Activated naive CD4-positive, alpha-beta T cell treated with anti-CD3 and anti-CD28 coated beads, Interleukin-2, amount 50 U/mL, for 72 hours (primary cell): ENCODE measurements at regions not wholly inside any gene's neighbourhood (a gene's known extent, or its start where the extent isn't known, plus 50 kb on each side); places are given as distances from the start of the nearest gene placed in this dataset.
A peak's percentile ranks its signal among the peaks of the same experiment; 100 is the strongest.
"Not testable (repeated sequence)": the region's sequence is repeated elsewhere in the genome, so short reads cannot be mapped to it uniquely, and the experiment has no call there.

Experiments used
- ATAC-seq, 2 donors: fragments of 150-1000 bp; cut with Tn5 transposase; 2 replicates each; pipeline ENCODE4 v1.10.0; 2021; ENCODE audit warnings: mild to moderate bottlenecking in 2 of 2, moderate library complexity in 2 of 2
- DNase-seq, 2 donors: peaks; one replicate each; pipeline ENCODE4 v3.0.0; 2021 to 2022; ENCODE audit warnings: low spot score in 2 of 2
- H3K27ac Mint-ChIP-seq, 2 donors: one replicate each; pipeline ENCODE4 v1.8.0; 2022; ENCODE audit warnings: mild to moderate bottlenecking in 2 of 2, mixed read lengths in 2 of 2
- H3K36me3 Mint-ChIP-seq, 2 donors: one replicate each; pipeline ENCODE4 v1.8.0; 2022; ENCODE audit warnings: mixed read lengths in 2 of 2
- H3K9me3 Mint-ChIP-seq, 2 donors: one replicate each; pipeline ENCODE4 v1.8.0; 2022; ENCODE audit warnings: mixed read lengths in 2 of 2

GRCh38 chr4:77282305-77282704 is 125.3 kb downstream of the CCNG2 start:
- no peak for ATAC-seq
- DNase-seq = no peak
- no peaks in the 10 kb centered on the region for H3K36me3 Mint-ChIP-seq
- H3K27ac Mint-ChIP-seq = no peak overlapping the region
- no peaks in the 10 kb centered on the region for H3K9me3 Mint-ChIP-seq

GRCh38 chr4:77284036-77284435 is 127.0 kb downstream of the CCNG2 start:
- Mint-ChIP-seq H3K9me3 (no peaks in the 10 kb centered on the region), H3K36me3 (no peaks in the 10 kb centered on the region), H3K27ac (no peak overlapping the region)
- no peak for ATAC-seq
- no peak for DNase-seq

- Mint-ChIP-seq H3K36me3 (no peaks in the 10 kb centered on the region), H3K9me3 (no peaks in the 10 kb centered on the region), H3K27ac (no peak overlapping the region)
- DNase-seq (no peak), ATAC-seq (no peak)
Measured at GRCh38 chr4:77286906-77287305, 129.9 kb downstream of the CCNG2 start.

GRCh38 chr4:77293426-77293825 is 136.4 kb downstream of the CCNG2 start:
- Mint-ChIP-seq H3K27ac (no peak overlapping the region), H3K36me3 (no peaks in the 10 kb centered on the region), H3K9me3 (peaks cover 0 to 6% of the 10 kb centered on the region in 2 donors)
- DNase-seq = no peak
- ATAC-seq = no peak

GRCh38 chr4:77300996-77301395 is 144.0 kb downstream of the CCNG2 start:
- DNase-seq, H3K9me3 Mint-ChIP-seq, ATAC-seq, H3K36me3 Mint-ChIP-seq, H3K27ac Mint-ChIP-seq: not testable (repeated sequence)

- H3K36me3 Mint-ChIP-seq = no peaks in the 10 kb centered on the region
- ATAC-seq = no peak
- no peaks in the 10 kb centered on the region for H3K9me3 Mint-ChIP-seq
- no peak overlapping the region for H3K27ac Mint-ChIP-seq
- no peak for DNase-seq
Measured at GRCh38 chr4:77305766-77306165, 148.8 kb downstream of the CCNG2 start.

GRCh38 chr4:77306496-77306895 is 149.5 kb downstream of the CCNG2 start:
- DNase-seq (no peak), ATAC-seq (no peak)
- Mint-ChIP-seq H3K36me3 (no peaks in the 10 kb centered on the region), H3K27ac (no peak overlapping the region), H3K9me3 (no peaks in the 10 kb centered on the region)

GRCh38 chr4:77308843-77309242 is 151.8 kb downstream of the CCNG2 start:
- no peak for DNase-seq
- Mint-ChIP-seq H3K36me3 (no peaks in the 10 kb centered on the region), H3K9me3 (no peaks in the 10 kb centered on the region), H3K27ac (no peak overlapping the region)
- ATAC-seq = peak; percentile 46 to 50

GRCh38 chr4:77309496-77309895 is 152.5 kb downstream of the CCNG2 start:
- H3K27ac Mint-ChIP-seq = no peak overlapping the region
- no peak for ATAC-seq

GRCh38 chr4:77310931-77311330 is 153.9 kb downstream of the CCNG2 start:
- H3K9me3 Mint-ChIP-seq = no peaks in the 10 kb centered on the region
- no peak overlapping the region for H3K27ac Mint-ChIP-seq
- H3K36me3 Mint-ChIP-seq = no peaks in the 10 kb centered on the region
- DNase-seq (no peak), ATAC-seq (no peak)

More at GRCh38 chr4:77309496-77309895, 152.5 kb downstream of the CCNG2 start:
- no peak for DNase-seq
- H3K36me3 Mint-ChIP-seq = no peaks in the 10 kb centered on the region
- no peaks in the 10 kb centered on the region for H3K9me3 Mint-ChIP-seq

- no peak for ATAC-seq
- DNase-seq = no peak
- Mint-ChIP-seq H3K9me3 (peaks cover 4 to 8% of the 10 kb centered on the region in 2 donors), H3K36me3 (peaks cover 0 to 6% of the 10 kb centered on the region in 2 donors), H3K27ac (no peak overlapping the region)
Measured at GRCh38 chr4:77314697-77315096, 157.7 kb downstream of the CCNG2 start.

- DNase-seq (no peak), ATAC-seq (no peak)
- H3K36me3 Mint-ChIP-seq = no peaks in the 10 kb centered on the region
- H3K9me3 Mint-ChIP-seq = peaks cover 0 to 4% of the 10 kb centered on the region in 2 donors
- no peak overlapping the region for H3K27ac Mint-ChIP-seq
Measured at GRCh38 chr4:77327151-77327550, 170.1 kb downstream of the CCNG2 start.

GRCh38 chr4:77332696-77333270 is 175.8 kb downstream of the CCNG2 start:
- peaks cover 17 to 18% of the 10 kb centered on the region in 2 donors for H3K9me3 Mint-ChIP-seq
- H3K36me3 Mint-ChIP-seq = peaks cover 0 to 14% of the 10 kb centered on the region in 2 donors
- peak overlapping the region in 1 of 2 donors; percentile 66 for H3K27ac Mint-ChIP-seq
- ATAC-seq (peak in 1 of 2 donors; percentile 86), DNase-seq (no peak)

- ATAC-seq (no peak), DNase-seq (no peak)
- peaks cover 3 to 30% of the 10 kb centered on the region in 2 donors for H3K36me3 Mint-ChIP-seq
- peaks cover 20 to 26% of the 10 kb centered on the region in 2 donors for H3K9me3 Mint-ChIP-seq
- no peak overlapping the region for H3K27ac Mint-ChIP-seq
Measured at GRCh38 chr4:77336411-77337142, 179.6 kb downstream of the CCNG2 start.

- Mint-ChIP-seq H3K27ac (peak overlapping the region in 1 of 2 donors; percentile 79), H3K36me3 (peaks cover 10 to 22% of the 10 kb centered on the region in 2 donors)
- ATAC-seq = peak in 1 of 2 donors; percentile 20
Measured at GRCh38 chr4:77342170-77342810, 185.3 kb downstream of the CCNG2 start.

GRCh38 chr4:77344001-77344400 is 187.0 kb downstream of the CCNG2 start:
- H3K36me3 Mint-ChIP-seq = peaks cover 10 to 22% of the 10 kb centered on the region in 2 donors
- H3K27ac Mint-ChIP-seq = peak overlapping the region in 1 of 2 donors; percentile 74
- DNase-seq = no peak
- no peak for ATAC-seq
- H3K9me3 Mint-ChIP-seq = peaks cover 18 to 24% of the 10 kb centered on the region in 2 donors

More at GRCh38 chr4:77342170-77342810, 185.3 kb downstream of the CCNG2 start:
- DNase-seq = no peak
- peaks cover 18 to 24% of the 10 kb centered on the region in 2 donors for H3K9me3 Mint-ChIP-seq

GRCh38 chr4:77344784-77345183 is 187.8 kb downstream of the CCNG2 start:
- DNase-seq = no peak
- H3K27ac Mint-ChIP-seq = no peak overlapping the region
- peaks cover 10 to 22% of the 10 kb centered on the region in 2 donors for H3K36me3 Mint-ChIP-seq
- H3K9me3 Mint-ChIP-seq = peaks cover 18 to 24% of the 10 kb centered on the region in 2 donors
- ATAC-seq = no peak
